HCT116 (cell line): ENCODE measurements at regions not wholly inside any gene's neighbourhood (a gene's known extent, or its start where the extent isn't known, plus 50 kb on each side); places are given as distances from the start of the nearest gene placed in this dataset.

ENCODE experiments used
- ATAC-seq: fragments of 200-7000 bp; cut with Tn5 transposase; 2 replicates; pipeline ENCODE4 v1.9.1; 2020; ENCODE audit warnings: mild to moderate bottlenecking, moderate library complexity
- BruUV-seq: library from RNA; stranded (reverse); fragments of 400-500 nt; replicated peaks from 2 replicates; lab custom pipeline; 2021; lab: Mats Ljungman, UMichigan
- CTCF ChIA-PET: fragments of 300-600 bp; sonication (Branson Sonifier 250); formaldehyde crosslinking; loops from one replicate; lab custom pipeline; 2021; ENCODE audit warnings: antibody characterized with exemption; lab: Charles Lee
- POLR2A ChIA-PET: fragments of 300-600, 350-600 bp; sonication (Branson Sonifier 250); formaldehyde crosslinking; loops from one replicate; lab custom pipeline; 2021; ENCODE audit warnings: antibody characterized with exemption; lab: Charles Lee
- RAD21 ChIA-PET, 2 experiments: fragments of 300-600 bp; sonication (Branson Sonifier 250); formaldehyde crosslinking; loops; one replicate each; lab custom pipeline; 2023; ENCODE audit warnings: low total read pairs in 2 of 2; ENCODE audit not compliant: uncharacterized antibody in 2 of 2, unreplicated experiment in 2 of 2, low non-redundant PET in 1 of 2; lab: Charles Lee
- DNase-seq: peaks from one replicate; pipeline ENCODE4 v3.0.0-alpha.2; 2010; ENCODE audit warnings: low read depth, low spot score
- H2AFZ ChIP-seq: fragments of 200-600 bp; shearing (Covaris generic), sonication (generic); 2 replicates; pipeline ENCODE4 v1.6.1; 2017; ENCODE audit warnings: low read depth, mixed run types, mixed read lengths, antibody characterized with exemption, low read length; ENCODE audit not compliant: poor library complexity, severe bottlenecking
- H3K27ac ChIP-seq: 2 replicates; pipeline ENCODE4 v1.5.1; 2012; ENCODE audit warnings: low read depth, low read length
- H3K27me3 ChIP-seq: fragments of 200-600 bp; sonication (generic); 2 replicates; pipeline ENCODE4 v1.6.1; 2016; ENCODE audit warnings: mixed run types, low read length, mixed read lengths; ENCODE audit not compliant: insufficient read depth
- H3K36me3 ChIP-seq, 2 experiments: fragments of 200-500 bp in 1 of 2; fragments of 200-600 bp in 1 of 2; sonication (Bioruptor generic) in 1 of 2; sonication (generic) in 1 of 2; 2 replicates each; pipeline versions ENCODE4 v1.5.1 to v1.6.1; 2014 to 2016; ENCODE audit warnings: low read length in 2 of 2, inconsistent platforms in 1 of 2, mixed read lengths in 1 of 2, mixed run types in 1 of 2; ENCODE audit not compliant: insufficient read depth in 2 of 2, control insufficient read depth in 1 of 2
- H3K4me1 ChIP-seq, 2 experiments: fragments of 200-600 bp in 1 of 2; sonication (generic) in 1 of 2; 2 replicates each; pipeline versions ENCODE4 v1.5.1 to v1.6.1; 2012 to 2017; ENCODE audit warnings: low read length in 2 of 2, inconsistent platforms in 1 of 2, mild to moderate bottlenecking in 1 of 2, mixed read lengths in 1 of 2, mixed run types in 1 of 2, moderate library complexity in 1 of 2; ENCODE audit not compliant: insufficient read depth in 2 of 2, control insufficient read depth in 1 of 2
- H3K4me2 ChIP-seq: fragments of 200-600 bp; sonication (generic); 2 replicates; pipeline ENCODE4 v1.6.1; 2017; ENCODE audit warnings: mixed run types, low read length, mixed read lengths
- H3K4me3 ChIP-seq, 2 experiments: fragments of 200-600 bp in 1 of 2; sonication (generic) in 1 of 2; replicated peaks in 1 of 2; 2 replicates each; pipeline ENCODE4 v1.5.1; 2011 to 2016; ENCODE audit warnings: low read length in 2 of 2, control low read depth in 1 of 2, low read depth in 1 of 2, mild to moderate bottlenecking in 1 of 2, mixed read lengths in 1 of 2, mixed run types in 1 of 2
- H3K79me2 ChIP-seq: fragments of 200-600 bp; sonication (generic); 2 replicates; pipeline ENCODE4 v1.6.1; 2017; ENCODE audit warnings: mild to moderate bottlenecking, mixed run types, low read length, moderate library complexity, mixed read lengths; ENCODE audit not compliant: insufficient read depth
- H3K9ac ChIP-seq: fragments of 200-600 bp; sonication (generic); 2 replicates; pipeline ENCODE4 v1.6.1; 2016; ENCODE audit warnings: low read length, mixed read lengths
- H3K9me2 ChIP-seq: fragments of 200-600 bp; sonication (generic), shearing (Covaris generic); 2 replicates; pipeline ENCODE4 v1.6.1; 2017; ENCODE audit warnings: mixed run types, mild to moderate bottlenecking, moderate library complexity; ENCODE audit not compliant: insufficient read depth
- H3K9me3 ChIP-seq, 2 experiments: fragments of 200-500 bp in 1 of 2; fragments of 200-600 bp in 1 of 2; sonication (Bioruptor generic) in 1 of 2; sonication (generic) in 1 of 2; 2 replicates each; pipeline ENCODE4 v1.6.1; 2014 to 2017; ENCODE audit warnings: low read length in 2 of 2, mixed read lengths in 2 of 2, inconsistent platforms in 1 of 2, low read depth in 1 of 2, mild to moderate bottlenecking in 1 of 2, mixed run types in 1 of 2, moderate library complexity in 1 of 2; ENCODE audit not compliant: control insufficient read depth in 1 of 2, insufficient read depth in 1 of 2
- H4K20me1 ChIP-seq: fragments of 200-600 bp; sonication (generic), shearing (Covaris generic); 2 replicates; pipeline ENCODE4 v1.6.1; 2017; ENCODE audit warnings: mixed run types, mild to moderate bottlenecking, moderate library complexity; ENCODE audit not compliant: insufficient read depth
- ATF3 ChIP-seq: IDR thresholded peaks from 2 replicates; pipeline ENCODE4 v1.6.1; 2012
- CEBPB ChIP-seq: IDR thresholded peaks from 2 replicates; pipeline ENCODE4 v1.6.1; 2012; ENCODE audit warnings: low read depth
- CTCF ChIP-seq, 3 experiments: fragments of 200-600 bp in 1 of 3; sonication (generic) in 1 of 3; IDR thresholded peaks in 2 of 3; conservative IDR thresholded peaks in 1 of 3; 2 replicates each; pipeline ENCODE4 v1.5.1; 2012 to 2017; ENCODE audit warnings: low read depth in 2 of 3, low read length in 2 of 3, antibody characterized with exemption in 1 of 3, borderline replicate concordance in 1 of 3, control low read depth in 1 of 3, mild to moderate bottlenecking in 1 of 3, mixed read lengths in 1 of 3, mixed run types in 1 of 3, moderate library complexity in 1 of 3; ENCODE audit not compliant: insufficient read depth in 1 of 3
- EGR1 ChIP-seq: IDR thresholded peaks from 2 replicates; pipeline ENCODE4 v1.6.1; 2012; ENCODE audit warnings: low read depth
- EZH2 ChIP-seq: fragments of 200-600 bp; sonication (generic); IDR thresholded peaks from 2 replicates; pipeline ENCODE4 v1.6.1; 2017; ENCODE audit warnings: antibody characterized with exemption, mixed run types
- JUND ChIP-seq: IDR thresholded peaks from 2 replicates; pipeline ENCODE4 v1.6.1; 2012
- MAX ChIP-seq: IDR thresholded peaks from 2 replicates; pipeline ENCODE4 v1.6.1; 2012
- POLR2A ChIP-seq: IDR thresholded peaks from 2 replicates; pipeline ENCODE4 v1.7.0; 2011; ENCODE audit warnings: borderline replicate concordance; ENCODE audit not compliant: insufficient read depth, insufficient read length; ENCODE audit errors: extremely low read depth
- SRF ChIP-seq: IDR thresholded peaks from 2 replicates; pipeline ENCODE4 v1.6.1; 2012; ENCODE audit warnings: low read depth
- ZFX ChIP-seq: fragments of 450-650 bp; IDR thresholded peaks from 2 replicates; pipeline ENCODE4 v1.6.1; 2017
- intact Hi-C: fragments of 100-400 bp; cut with micrococcal nuclease; formaldehyde crosslinking; loops from 2 replicates; pipeline ENCODE4 v1.10.0; 2022

- DNase-seq (no peak), ATAC-seq (no peak)
- no peaks in the 10 kb centered on the region for H3K36me3 ChIP-seq
Observed at GRCh38 chr5:116914869-116915504, 340.4 kb upstream of the SEMA6A start.

More at GRCh38 chr5:116914869-116915504, 340.4 kb upstream of the SEMA6A start:
- H3K4me3 ChIP-seq: no peak overlapping the region
- H3K27me3 ChIP-seq: no peaks in the 10 kb centered on the region
- H3K9me3 ChIP-seq: no peaks in the 10 kb centered on the region
- H3K4me1 ChIP-seq: no peaks in the 10 kb centered on the region
- no TSS peak for BruUV-seq
- CTCF ChIA-PET: no interaction called here
- POLR2A ChIA-PET: no interaction called here
- H2AFZ ChIP-seq: no peak overlapping the region
- H3K79me2 ChIP-seq: no peaks in the 10 kb centered on the region
- RAD21 ChIA-PET: no interaction called here
- TF ChIP-seq MAX: no peak
- TF ChIP-seq ZFX: no peak
- no peak for TF ChIP-seq EGR1
- TF ChIP-seq EZH2: no peak
- no peak for TF ChIP-seq ATF3
- no peak for TF ChIP-seq CTCF (IDR thresholded peaks at IDR 0.05 in 2 of 3, conservative IDR thresholded peaks at IDR 0.05 in 1 of 3; ENCODE audit: borderline replicate concordance in 1 of 3, insufficient read depth in 1 of 3, low read depth in 2 of 3, low read length in 2 of 3)
- no peak for TF ChIP-seq CEBPB
- TF ChIP-seq JUND: no peak
- TF ChIP-seq SRF: no peak
- TF ChIP-seq POLR2A: no peak
- H3K27ac ChIP-seq: no peak overlapping the region
- H3K9me2 ChIP-seq: no peaks in the 10 kb centered on the region; the same call in 1 of the 2 replicates
- no peaks in the 10 kb centered on the region for H4K20me1 ChIP-seq
- no peak overlapping the region for H3K4me2 ChIP-seq
- intact Hi-C loops: no loop called here
- no peak overlapping the region for H3K9ac ChIP-seq
